ENCODE measurements at regions not wholly inside any gene's neighbourhood (a gene's known extent, or its start where the extent isn't known, plus 50 kb on each side); places are given as distances from the start of the nearest gene placed in this dataset.

- DNase-seq (ENCODE audit: low spot score) = no peak
Observed at GRCh38 chr22:49238181-49239141, 589.2 kb downstream of the BRD1 start.

GRCh38 chr22:49237703-49238102 lies 590.0 kb downstream of the BRD1 start:
- no peak for DNase-seq (ENCODE audit: low spot score)

- no peak for DNase-seq (ENCODE audit: low spot score)
Observed at GRCh38 chr22:49237279-49237678, 590.4 kb downstream of the BRD1 start.

- no peak for DNase-seq (ENCODE audit: low spot score)
Observed at GRCh38 chr22:49236541-49237075, 591.1 kb downstream of the BRD1 start.

- no peak for DNase-seq (ENCODE audit: low spot score)
Observed at GRCh38 chr22:49235463-49236300, 592.0 kb downstream of the BRD1 start.

- DNase-seq (ENCODE audit: low spot score) = no peak
Observed at GRCh38 chr22:49234459-49234858, 593.2 kb downstream of the BRD1 start.

- no peak for DNase-seq (ENCODE audit: low spot score)
Observed at GRCh38 chr22:49233507-49234100, 594.1 kb downstream of the BRD1 start.

GRCh38 chr22:49232319-49233067 lies 595.2 kb downstream of the BRD1 start:
- DNase-seq (ENCODE audit: low spot score) = no peak

- DNase-seq (ENCODE audit: low spot score) = no peak
Observed at GRCh38 chr22:49230194-49230577, 597.5 kb downstream of the BRD1 start.

GRCh38 chr22:49229483-49230193 lies 598.0 kb downstream of the BRD1 start:
- no peak for DNase-seq (ENCODE audit: low spot score)

- DNase-seq (ENCODE audit: low spot score) = no peak
Observed at GRCh38 chr22:49228431-49229037, 599.1 kb downstream of the BRD1 start.

GRCh38 chr22:49227670-49228069 lies 600.0 kb downstream of the BRD1 start:
- no peak for DNase-seq (ENCODE audit: low spot score)

GRCh38 chr22:49226096-49226495 lies 601.6 kb downstream of the BRD1 start:
- no peak for DNase-seq (ENCODE audit: low spot score)

- DNase-seq (ENCODE audit: low spot score) = no peak
Observed at GRCh38 chr22:49224243-49224642, 603.4 kb downstream of the BRD1 start.

- no peak for DNase-seq (ENCODE audit: low spot score)
Observed at GRCh38 chr22:49218142-49218541, 609.5 kb downstream of the BRD1 start.

GRCh38 chr22:49216579-49216978 lies 611.1 kb downstream of the BRD1 start:
- DNase-seq (ENCODE audit: low spot score) = no peak

- no peak for DNase-seq (ENCODE audit: low spot score)
Observed at GRCh38 chr22:49215840-49216239, 611.8 kb downstream of the BRD1 start.

GRCh38 chr22:49214976-49215375 lies 612.7 kb downstream of the BRD1 start:
- no peak for DNase-seq (ENCODE audit: low spot score)

- DNase-seq (ENCODE audit: low spot score) = no peak
Observed at GRCh38 chr22:49213731-49214352, 613.8 kb downstream of the BRD1 start.

- no peak for DNase-seq (ENCODE audit: low spot score)
Observed at GRCh38 chr22:49212466-49212865, 615.2 kb downstream of the BRD1 start.
